Thyroid gland (tissue), 4 donors: ENCODE measurements at regions not wholly inside any gene's neighbourhood (a gene's known extent, or its start where the extent isn't known, plus 50 kb on each side); places are given as distances from the start of the nearest gene placed in this dataset.
"Not testable (repeated sequence)": the region's sequence is repeated elsewhere in the genome, so short reads cannot be mapped to it uniquely, and the experiment has no call there.

Source experiments
- DNase-seq, 2 donors: peaks; one replicate each; pipeline ENCODE4 v3.0.0-alpha.2; 2019
- H3K27ac ChIP-seq, 3 donors: fragments of 200-600 bp; sonication (generic); 1 replicate in 2 of 3; 2 replicates in 1 of 3; pipeline ENCODE4 v1.5.1; 2016 to 2019; ENCODE audit warnings: mild to moderate bottlenecking in 1 of 3, moderate library complexity in 1 of 3
- H3K27me3 ChIP-seq: fragments of 200-600 bp; sonication (generic); one replicate; pipeline ENCODE4 v1.5.1; 2019
- H3K36me3 ChIP-seq, 2 donors: fragments of 200-600 bp; sonication (generic); one replicate each; pipeline ENCODE4 v1.5.1; 2016 to 2019
- H3K4me1 ChIP-seq, 2 donors: fragments of 200-600 bp; sonication (generic); one replicate each; pipeline ENCODE4 v1.5.1; 2017 to 2019
- H3K4me3 ChIP-seq, 3 donors: fragments of 200-600 bp; sonication (generic); replicated peaks in 1 of 3; 1 replicate in 2 of 3; 2 replicates in 1 of 3; pipeline ENCODE4 v1.5.1; 2016; ENCODE audit warnings: mild to moderate bottlenecking in 1 of 3
- H3K9me3 ChIP-seq: fragments of 200-600 bp; sonication (generic); one replicate; pipeline ENCODE4 v1.5.1; 2017
- POLR2A ChIP-seq, 2 donors: fragments of 450-650 bp; IDR thresholded peaks; one replicate each; pipeline ENCODE4 v1.6.1; 2017; ENCODE audit warnings: antibody characterized with exemption in 2 of 2, mild to moderate bottlenecking in 2 of 2, moderate library complexity in 1 of 2
- WGBS, 2 donors: methylation state at CpG; one replicate each; pipeline ENCODE4 v1.1.5; 2017; 5-methylcytosine and 5-hydroxymethylcytosine counted together
- intact Hi-C: fragments of 100-400 bp; cut with DNase I; formaldehyde crosslinking; loops from one replicate; pipeline ENCODE4 v1.15.1; 2023
- TF ChIP-seq, protein P1 (sequence below), 6 experiments: fragments of 200-600 bp in 3 of 6; fragments of 450-650 bp in 3 of 6; sonication (generic) in 3 of 6; IDR thresholded peaks; one replicate each; pipeline ENCODE4 v1.5.1; 2016 to 2019; ENCODE audit warnings: antibody characterized with exemption in 6 of 6, mild to moderate bottlenecking in 2 of 6, inconsistent platforms in 1 of 6, moderate library complexity in 1 of 6

DNA sequence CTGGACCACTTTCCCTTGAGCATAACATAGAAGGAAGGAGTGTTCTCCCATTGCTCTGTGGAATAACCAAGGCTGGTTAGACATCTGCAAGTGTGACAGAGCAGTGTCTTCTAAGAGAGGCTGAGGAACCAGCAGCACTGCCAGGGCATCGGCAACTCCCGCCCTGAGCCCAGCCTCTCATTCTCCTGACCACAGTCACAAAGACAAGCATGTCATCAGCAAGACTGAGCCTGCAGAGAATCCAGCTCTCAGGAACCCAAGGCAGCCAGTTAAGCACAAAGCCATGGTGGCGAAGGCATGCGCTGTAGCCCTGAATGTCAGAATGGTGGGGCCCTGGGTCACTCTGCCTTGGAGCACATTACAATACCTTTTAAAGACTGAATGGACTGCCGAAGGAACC, 253.9 kb downstream of the AGTPBP1 start:
- 91 to 100% methylated on average over 3 to 4 of the region's 5 CpGs for WGBS, 2 donors
- intact Hi-C loops: no loop called here
- DNase-seq: no peak
- Histone ChIP-seq H3K9me3 (no peaks in the 10 kb centered on the region), H3K36me3 (no peaks in the 10 kb centered on the region), H3K27me3 (no peaks in the 10 kb centered on the region), H3K4me3 (no peak overlapping the region), H3K27ac (no peak overlapping the region), H3K4me1 (no peaks in the 10 kb centered on the region)
- TF ChIP-seq, protein P1, sequence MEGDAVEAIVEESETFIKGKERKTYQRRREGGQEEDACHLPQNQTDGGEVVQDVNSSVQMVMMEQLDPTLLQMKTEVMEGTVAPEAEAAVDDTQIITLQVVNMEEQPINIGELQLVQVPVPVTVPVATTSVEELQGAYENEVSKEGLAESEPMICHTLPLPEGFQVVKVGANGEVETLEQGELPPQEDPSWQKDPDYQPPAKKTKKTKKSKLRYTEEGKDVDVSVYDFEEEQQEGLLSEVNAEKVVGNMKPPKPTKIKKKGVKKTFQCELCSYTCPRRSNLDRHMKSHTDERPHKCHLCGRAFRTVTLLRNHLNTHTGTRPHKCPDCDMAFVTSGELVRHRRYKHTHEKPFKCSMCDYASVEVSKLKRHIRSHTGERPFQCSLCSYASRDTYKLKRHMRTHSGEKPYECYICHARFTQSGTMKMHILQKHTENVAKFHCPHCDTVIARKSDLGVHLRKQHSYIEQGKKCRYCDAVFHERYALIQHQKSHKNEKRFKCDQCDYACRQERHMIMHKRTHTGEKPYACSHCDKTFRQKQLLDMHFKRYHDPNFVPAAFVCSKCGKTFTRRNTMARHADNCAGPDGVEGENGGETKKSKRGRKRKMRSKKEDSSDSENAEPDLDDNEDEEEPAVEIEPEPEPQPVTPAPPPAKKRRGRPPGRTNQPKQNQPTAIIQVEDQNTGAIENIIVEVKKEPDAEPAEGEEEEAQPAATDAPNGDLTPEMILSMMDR (IDR thresholded peaks at IDR 0.05): no peak
- TF ChIP-seq POLR2A (IDR thresholded peaks at IDR 0.05): no peak

DNA sequence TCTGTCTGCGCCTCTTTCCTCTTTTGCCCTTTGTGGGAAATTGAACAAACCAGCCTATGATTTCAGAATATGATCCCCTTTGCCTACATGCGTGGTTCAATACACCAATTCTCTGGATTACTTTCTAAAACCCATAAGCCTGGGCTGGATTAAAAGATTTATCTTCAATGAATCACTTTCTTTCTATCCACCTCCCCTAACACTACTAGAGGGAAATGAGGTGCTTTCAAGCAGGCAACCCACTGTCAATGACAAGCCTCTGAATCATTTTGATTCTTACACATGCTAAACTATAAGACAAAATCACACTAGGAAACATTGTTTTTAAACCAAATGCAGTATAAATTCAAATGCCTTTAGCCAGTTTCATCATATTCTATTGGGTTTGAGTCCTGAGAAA, 257.5 kb downstream of the AGTPBP1 start:
- no peak overlapping the region for H3K27ac ChIP-seq
- no peaks in the 10 kb centered on the region for H3K9me3 ChIP-seq
- no peak overlapping the region for H3K4me3 ChIP-seq
- H3K27me3 ChIP-seq: no peaks in the 10 kb centered on the region
- no peaks in the 10 kb centered on the region for H3K4me1 ChIP-seq
- 94 to 98% methylated on average over 2 of the region's 2 CpGs for WGBS, 2 donors
- TF ChIP-seq, protein P1 (IDR thresholded peaks at IDR 0.05): no peak
- no peak for TF ChIP-seq POLR2A (IDR thresholded peaks at IDR 0.05)
- DNase-seq: no peak
- H3K36me3 ChIP-seq: no peaks in the 10 kb centered on the region
- intact Hi-C loops: no loop called here

DNA sequence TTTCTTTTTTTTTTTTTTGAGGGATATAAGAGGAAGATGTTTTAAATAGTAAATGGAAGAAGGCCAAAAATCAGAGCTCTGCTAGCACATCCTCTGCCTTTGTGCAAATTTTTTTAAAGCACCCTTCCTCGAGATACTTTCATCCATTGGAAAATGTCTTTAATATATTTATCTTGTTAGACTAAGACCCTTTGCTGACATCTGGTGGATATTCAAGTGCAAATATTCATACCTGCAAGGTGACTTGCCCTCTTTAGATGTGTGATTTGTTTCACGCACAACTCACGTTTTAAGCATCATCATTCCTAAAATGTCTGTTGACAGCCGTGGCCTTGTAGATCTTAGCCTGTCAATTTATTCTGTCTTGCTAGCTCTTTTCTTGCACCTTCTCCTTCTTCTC, 258.5 kb downstream of the AGTPBP1 start:
- H3K36me3 ChIP-seq: no peaks in the 10 kb centered on the region
- 76 to 82% methylated on average over 4 of the region's 4 CpGs for WGBS, 2 donors
- H3K4me1 ChIP-seq: no peaks in the 10 kb centered on the region
- no peaks in the 10 kb centered on the region for H3K27me3 ChIP-seq
- no peak overlapping the region for H3K4me3 ChIP-seq
- DNase-seq: no peak
- no peak for TF ChIP-seq POLR2A (IDR thresholded peaks at IDR 0.05)
- TF ChIP-seq, protein P1 (IDR thresholded peaks at IDR 0.05): no peak
- H3K9me3 ChIP-seq: no peaks in the 10 kb centered on the region
- H3K27ac ChIP-seq: no peak overlapping the region
- intact Hi-C loops: no loop called here

DNA sequence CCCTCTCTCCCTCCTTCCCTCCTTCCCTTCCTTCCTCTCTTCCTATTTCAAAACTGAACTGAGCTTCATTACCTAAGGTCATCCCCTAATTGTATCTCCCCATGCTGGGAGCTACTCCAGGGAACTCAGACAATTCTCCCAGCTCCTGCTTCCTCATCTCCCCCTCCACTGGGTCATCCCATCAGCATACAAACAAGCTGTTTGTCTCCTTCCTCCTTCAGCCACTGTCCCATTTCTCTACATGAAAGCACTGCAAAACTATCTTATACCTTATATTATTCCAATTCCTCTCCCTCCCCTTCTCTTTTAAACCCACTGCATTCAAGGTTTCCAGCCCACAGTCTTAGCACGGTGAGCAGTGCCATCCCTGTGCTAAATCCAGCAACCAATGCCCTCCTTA, 262.4 kb downstream of the AGTPBP1 start:
- TF ChIP-seq, protein P1 (IDR thresholded peaks at IDR 0.05): no peak
- no peak for TF ChIP-seq POLR2A (IDR thresholded peaks at IDR 0.05)
- Histone ChIP-seq H3K36me3 (no peaks in the 10 kb centered on the region), H3K27ac (no peak overlapping the region), H3K4me3 (no peak overlapping the region), H3K4me1 (no peaks in the 10 kb centered on the region), H3K9me3 (no peaks in the 10 kb centered on the region), H3K27me3 (no peaks in the 10 kb centered on the region)
- intact Hi-C loops: no loop called here
- WGBS, 2 donors: 85 to 92% methylated on average over 1 of the region's 1 CpG
- DNase-seq: no peak

DNA sequence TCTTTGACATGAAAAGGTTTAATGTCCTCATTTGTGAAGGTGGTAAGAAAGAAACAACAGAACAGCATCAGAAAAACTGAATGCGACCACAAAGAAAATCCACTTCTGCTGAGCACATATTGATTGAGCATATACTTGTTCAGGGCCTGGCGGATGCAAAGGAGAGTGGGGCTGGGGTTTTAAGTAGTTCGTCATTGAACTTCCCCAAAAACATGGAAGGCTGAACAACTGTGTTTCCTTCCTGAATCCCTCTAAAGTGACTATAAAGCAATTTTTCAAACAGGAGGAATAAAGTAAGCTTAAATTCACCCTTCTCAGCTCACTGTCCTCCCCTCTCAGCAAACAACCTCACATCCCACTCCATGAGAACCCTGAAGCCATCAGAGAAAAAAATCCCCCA, 262.9 kb downstream of the AGTPBP1 start:
- DNase-seq: no peak
- 90% methylated on average over 3 of the region's 3 CpGs for whole genome bisulfite sequencing, 2 donors
- H3K4me3 ChIP-seq: no peak overlapping the region
- H3K9me3 ChIP-seq: no peaks in the 10 kb centered on the region
- no peak for TF ChIP-seq POLR2A (IDR thresholded peaks at IDR 0.05)
- TF ChIP-seq, protein P1 (IDR thresholded peaks at IDR 0.05): no peak
- no peak overlapping the region for H3K27ac ChIP-seq
- intact Hi-C loops: no loop called here
- H3K4me1 ChIP-seq: no peaks in the 10 kb centered on the region
- H3K27me3 ChIP-seq: no peaks in the 10 kb centered on the region
- H3K36me3 ChIP-seq: no peaks in the 10 kb centered on the region

DNA sequence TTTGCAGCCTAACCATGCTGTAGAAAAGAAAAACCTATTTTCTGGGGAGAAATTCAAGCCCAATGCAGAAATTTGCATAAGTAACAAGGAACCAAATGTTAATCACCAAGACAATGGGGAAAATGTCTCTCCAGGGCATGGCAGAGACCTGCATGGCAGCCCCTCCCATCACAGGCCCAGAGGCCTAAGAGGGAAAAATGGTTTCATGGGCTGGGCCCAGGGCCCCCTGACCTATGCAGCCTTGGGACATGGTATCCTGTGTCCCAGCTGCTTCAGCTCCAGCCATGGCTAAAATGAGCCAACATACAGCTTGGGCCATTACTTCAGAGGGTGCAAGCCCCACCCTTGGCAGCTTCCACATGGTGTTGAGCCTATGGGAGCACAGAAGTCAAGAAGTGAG, 266.9 kb downstream of the AGTPBP1 start:
- H3K27me3 ChIP-seq, H3K9me3 ChIP-seq, H3K36me3 ChIP-seq, H3K4me3 ChIP-seq, DNase-seq, H3K27ac ChIP-seq, intact Hi-C loops, H3K4me1 ChIP-seq: not testable (repeated sequence)
